PFSK-1 (cell line): ENCODE measurements at regions not wholly inside any gene's neighbourhood (a gene's known extent, or its start where the extent isn't known, plus 50 kb on each side); places are given as distances from the start of the nearest gene placed in this dataset.

Source experiments
- POLR2AphosphoS5 ChIP-seq: IDR thresholded peaks from 2 replicates; pipeline ENCODE4 v1.6.1; 2012; ENCODE audit warnings: low read depth, mild to moderate bottlenecking, control low read depth, low read length, moderate library complexity
- TAF1 ChIP-seq: IDR thresholded peaks from 2 replicates; pipeline ENCODE4 v1.6.1; 2012; ENCODE audit warnings: low read length, control low read depth, borderline replicate concordance; ENCODE audit not compliant: insufficient read depth
- TF ChIP-seq, protein P1 (sequence below), 2 experiments: IDR thresholded peaks; 2 replicates each; pipeline versions ENCODE4 v1.6.1 to v1.8.0; 2011 to 2012; ENCODE audit warnings: low read depth in 2 of 2, low read length in 2 of 2, control low read depth in 1 of 2, inconsistent platforms in 1 of 2, mild to moderate bottlenecking in 1 of 2, moderate library complexity in 1 of 2; ENCODE audit not compliant: insufficient read depth in 1 of 2

DNA sequence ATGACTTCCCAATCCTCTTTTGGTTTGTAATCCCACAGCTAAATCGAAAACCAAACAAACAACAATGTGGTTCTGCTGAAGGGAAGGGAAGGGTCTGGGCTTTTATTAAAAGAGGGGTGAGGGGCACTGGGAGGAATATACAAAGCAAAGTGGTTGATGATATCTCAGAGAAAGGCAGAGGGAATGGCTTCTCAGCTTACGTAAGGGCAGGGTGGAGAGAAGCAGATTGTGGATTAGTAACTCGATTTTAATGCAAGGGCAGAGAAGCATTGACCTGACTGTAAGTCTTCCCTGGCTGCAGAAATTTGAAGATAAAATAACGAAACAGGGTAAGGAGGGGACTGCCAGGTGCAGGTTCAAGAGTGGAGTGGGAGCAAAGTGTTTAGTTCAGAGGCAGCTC lies 438.2 kb upstream of the LRRC7 start:
- TF ChIP-seq POLR2AphosphoS5 (no peak), TAF1 (no peak)
- TF ChIP-seq, protein P1, sequence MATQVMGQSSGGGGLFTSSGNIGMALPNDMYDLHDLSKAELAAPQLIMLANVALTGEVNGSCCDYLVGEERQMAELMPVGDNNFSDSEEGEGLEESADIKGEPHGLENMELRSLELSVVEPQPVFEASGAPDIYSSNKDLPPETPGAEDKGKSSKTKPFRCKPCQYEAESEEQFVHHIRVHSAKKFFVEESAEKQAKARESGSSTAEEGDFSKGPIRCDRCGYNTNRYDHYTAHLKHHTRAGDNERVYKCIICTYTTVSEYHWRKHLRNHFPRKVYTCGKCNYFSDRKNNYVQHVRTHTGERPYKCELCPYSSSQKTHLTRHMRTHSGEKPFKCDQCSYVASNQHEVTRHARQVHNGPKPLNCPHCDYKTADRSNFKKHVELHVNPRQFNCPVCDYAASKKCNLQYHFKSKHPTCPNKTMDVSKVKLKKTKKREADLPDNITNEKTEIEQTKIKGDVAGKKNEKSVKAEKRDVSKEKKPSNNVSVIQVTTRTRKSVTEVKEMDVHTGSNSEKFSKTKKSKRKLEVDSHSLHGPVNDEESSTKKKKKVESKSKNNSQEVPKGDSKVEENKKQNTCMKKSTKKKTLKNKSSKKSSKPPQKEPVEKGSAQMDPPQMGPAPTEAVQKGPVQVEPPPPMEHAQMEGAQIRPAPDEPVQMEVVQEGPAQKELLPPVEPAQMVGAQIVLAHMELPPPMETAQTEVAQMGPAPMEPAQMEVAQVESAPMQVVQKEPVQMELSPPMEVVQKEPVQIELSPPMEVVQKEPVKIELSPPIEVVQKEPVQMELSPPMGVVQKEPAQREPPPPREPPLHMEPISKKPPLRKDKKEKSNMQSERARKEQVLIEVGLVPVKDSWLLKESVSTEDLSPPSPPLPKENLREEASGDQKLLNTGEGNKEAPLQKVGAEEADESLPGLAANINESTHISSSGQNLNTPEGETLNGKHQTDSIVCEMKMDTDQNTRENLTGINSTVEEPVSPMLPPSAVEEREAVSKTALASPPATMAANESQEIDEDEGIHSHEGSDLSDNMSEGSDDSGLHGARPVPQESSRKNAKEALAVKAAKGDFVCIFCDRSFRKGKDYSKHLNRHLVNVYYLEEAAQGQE (IDR thresholded peaks at IDR 0.05; ENCODE audit: insufficient read depth in 1 of 2, low read depth in 2 of 2, low read length in 2 of 2), result no peak
